ENCODE measurements at regions not wholly inside any gene's neighbourhood (a gene's known extent, or its start where the extent isn't known, plus 50 kb on each side); places are given as distances from the start of the nearest gene placed in this dataset.

GRCh38 chr14:84167026-84167425 is 1362.9 kb upstream of the FLRT2 start:
- CTCF ChIA-PET: no interaction called here
- TF ChIP-seq CTCF (IDR thresholded peaks at IDR 0.05): no peak

GRCh38 chr14:84180336-84180735 is 1349.6 kb upstream of the FLRT2 start:
- no peak overlapping the region for H3K4me3 Mint-ChIP-seq
- CTCF ChIA-PET: no interaction called here
- Histone ChIP-seq H3K36me3 (ENCODE audit: insufficient read depth, low read length) (no peaks in the 10 kb centered on the region), H3K27me3 (ENCODE audit: control insufficient read depth in 1 of 2, insufficient read depth in 2 of 2, low read length in 2 of 2) (no peaks in the 10 kb centered on the region), H3K27ac (ENCODE audit: low read depth in 1 of 2, low read length in 2 of 2) (no peak overlapping the region), H3K4me3 (ENCODE audit: low read length) (no peak overlapping the region), H3K4me1 (ENCODE audit: insufficient read depth, low read length) (no peaks in the 10 kb centered on the region), H3K9me3 (ENCODE audit: control insufficient read depth in 1 of 2, insufficient read depth in 1 of 2, low read length in 2 of 2) (peaks cover 0 to 5% of the 10 kb centered on the region in 2 experiments)
- H3K36me3 Mint-ChIP-seq (ENCODE audit: low read depth): no peaks in the 10 kb centered on the region
- ATAC-seq (ENCODE audit: poor library complexity) (no peak), DNase-seq (no peak)
- intact Hi-C loops (cut with DNase I, micrococcal nuclease): no loop called here
- H3K9me3 Mint-ChIP-seq: peaks cover 11% of the 10 kb centered on the region
- H3K4me1 Mint-ChIP-seq (ENCODE audit: low read depth): no peaks in the 10 kb centered on the region
- no peak for TF ChIP-seq CTCF (IDR thresholded peaks at IDR 0.05)
- H3K27me3 Mint-ChIP-seq: no peaks in the 10 kb centered on the region
- POLR2A ChIA-PET: no interaction called here
- H3K27ac Mint-ChIP-seq: no peak overlapping the region

More at GRCh38 chr14:84167026-84167425, 1362.9 kb upstream of the FLRT2 start:
- H3K4me1 Mint-ChIP-seq (ENCODE audit: low read depth): no peaks in the 10 kb centered on the region
- no peaks in the 10 kb centered on the region for H3K27me3 Mint-ChIP-seq
- H3K9me3 ChIP-seq (ENCODE audit: control insufficient read depth in 1 of 2, insufficient read depth in 1 of 2, low read length in 2 of 2): no peaks in the 10 kb centered on the region
- H3K4me3 ChIP-seq (ENCODE audit: low read length): no peak overlapping the region
- H3K27ac ChIP-seq (ENCODE audit: low read depth in 1 of 2, low read length in 2 of 2): no peak overlapping the region
- POLR2A ChIA-PET: no interaction called here
- no peak overlapping the region for H3K4me3 Mint-ChIP-seq
- intact Hi-C loops (cut with DNase I, micrococcal nuclease): no loop called here
- no peak overlapping the region for H3K27ac Mint-ChIP-seq
- H3K9me3 Mint-ChIP-seq: peaks cover 12% of the 10 kb centered on the region
- no peaks in the 10 kb centered on the region for H3K27me3 ChIP-seq (ENCODE audit: control insufficient read depth in 1 of 2, insufficient read depth in 2 of 2, low read length in 2 of 2)
- ATAC-seq (ENCODE audit: poor library complexity): no peak
- H3K4me1 ChIP-seq (ENCODE audit: insufficient read depth, low read length): no peaks in the 10 kb centered on the region
- no peak for DNase-seq
- no peaks in the 10 kb centered on the region for H3K36me3 Mint-ChIP-seq (ENCODE audit: low read depth)
- H3K36me3 ChIP-seq (ENCODE audit: insufficient read depth, low read length): no peaks in the 10 kb centered on the region

GRCh38 chr14:84181072-84181471 is 1348.9 kb upstream of the FLRT2 start:
- Mint-ChIP-seq H3K36me3 (ENCODE audit: low read depth) (no peaks in the 10 kb centered on the region), H3K4me1 (ENCODE audit: low read depth) (no peaks in the 10 kb centered on the region), H3K27ac (no peak overlapping the region), H3K9me3 (peaks cover 9% of the 10 kb centered on the region), H3K4me3 (no peak overlapping the region), H3K27me3 (no peaks in the 10 kb centered on the region)
- H3K36me3 ChIP-seq (ENCODE audit: insufficient read depth, low read length): no peaks in the 10 kb centered on the region
- H3K27me3 ChIP-seq (ENCODE audit: control insufficient read depth in 1 of 2, insufficient read depth in 2 of 2, low read length in 2 of 2): no peaks in the 10 kb centered on the region
- no peaks in the 10 kb centered on the region for H3K9me3 ChIP-seq (ENCODE audit: control insufficient read depth in 1 of 2, insufficient read depth in 1 of 2, low read length in 2 of 2)
- ChIA-PET POLR2A (no interaction called here), CTCF (no interaction called here)
- H3K4me1 ChIP-seq (ENCODE audit: insufficient read depth, low read length): no peaks in the 10 kb centered on the region
- no peak for TF ChIP-seq CTCF (IDR thresholded peaks at IDR 0.05)
- no peak overlapping the region for H3K27ac ChIP-seq (ENCODE audit: low read depth in 1 of 2, low read length in 2 of 2)
- H3K4me3 ChIP-seq (ENCODE audit: low read length): no peak overlapping the region
- no peak for ATAC-seq (ENCODE audit: poor library complexity)
- intact Hi-C loops (cut with DNase I, micrococcal nuclease): no loop called here
- no peak for DNase-seq

All from CD4-positive, alpha-beta T cell (primary cell).